Upper lobe of left lung (tissue), 4 donors: ENCODE measurements at regions not wholly inside any gene's neighbourhood (a gene's known extent, or its start where the extent isn't known, plus 50 kb on each side); places are given as distances from the start of the nearest gene placed in this dataset.

Experiments
- EP300 ChIP-seq, 4 donors: sonication (generic); formaldehyde crosslinking; IDR thresholded peaks; one replicate each; pipeline ENCODE4 v1.5.1; 2017; ENCODE audit warnings: antibody characterized with exemption in 4 of 4, control low read depth in 2 of 4
- POLR2A ChIP-seq, 4 donors: fragments of 450-650 bp; IDR thresholded peaks; one replicate each; pipeline ENCODE4 v1.5.1; 2016 to 2017; ENCODE audit warnings: antibody characterized with exemption in 4 of 4, mild to moderate bottlenecking in 2 of 4
- TF ChIP-seq, protein P1 (sequence below), 6 experiments: fragments of 450-650 bp in 4 of 6; fragments of 200-600 bp in 2 of 6; sonication (generic) in 2 of 6; IDR thresholded peaks; one replicate each; pipeline ENCODE4 v1.5.1; 2016 to 2019; ENCODE audit warnings: antibody characterized with exemption in 6 of 6

GRCh38 chr2:236758406-236758805 lies 188.8 kb downstream of the ACKR3 start:
- no peak for TF ChIP-seq POLR2A (IDR thresholded peaks at IDR 0.05)
- TF ChIP-seq, protein P1, sequence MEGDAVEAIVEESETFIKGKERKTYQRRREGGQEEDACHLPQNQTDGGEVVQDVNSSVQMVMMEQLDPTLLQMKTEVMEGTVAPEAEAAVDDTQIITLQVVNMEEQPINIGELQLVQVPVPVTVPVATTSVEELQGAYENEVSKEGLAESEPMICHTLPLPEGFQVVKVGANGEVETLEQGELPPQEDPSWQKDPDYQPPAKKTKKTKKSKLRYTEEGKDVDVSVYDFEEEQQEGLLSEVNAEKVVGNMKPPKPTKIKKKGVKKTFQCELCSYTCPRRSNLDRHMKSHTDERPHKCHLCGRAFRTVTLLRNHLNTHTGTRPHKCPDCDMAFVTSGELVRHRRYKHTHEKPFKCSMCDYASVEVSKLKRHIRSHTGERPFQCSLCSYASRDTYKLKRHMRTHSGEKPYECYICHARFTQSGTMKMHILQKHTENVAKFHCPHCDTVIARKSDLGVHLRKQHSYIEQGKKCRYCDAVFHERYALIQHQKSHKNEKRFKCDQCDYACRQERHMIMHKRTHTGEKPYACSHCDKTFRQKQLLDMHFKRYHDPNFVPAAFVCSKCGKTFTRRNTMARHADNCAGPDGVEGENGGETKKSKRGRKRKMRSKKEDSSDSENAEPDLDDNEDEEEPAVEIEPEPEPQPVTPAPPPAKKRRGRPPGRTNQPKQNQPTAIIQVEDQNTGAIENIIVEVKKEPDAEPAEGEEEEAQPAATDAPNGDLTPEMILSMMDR (IDR thresholded peaks at IDR 0.05): no peak
- TF ChIP-seq EP300 (IDR thresholded peaks at IDR 0.05): no peak
